ENCODE measurements at regions not wholly inside any gene's neighbourhood (a gene's known extent, or its start where the extent isn't known, plus 50 kb on each side); places are given as distances from the start of the nearest gene placed in this dataset.
"Not testable (repeated sequence)": the region's sequence is repeated elsewhere in the genome, so short reads cannot be mapped to it uniquely, and the experiment has no call there.

GRCh38 chr13:50226515-50227155, 211.4 kb downstream of the KCNRG start:
- POLR2A ChIA-PET, result no interaction called here
- H3K27me3 ChIP-seq (ENCODE audit: control insufficient read depth in 2 of 2, insufficient read depth in 2 of 2, low read length in 2 of 2), result no peaks in the 10 kb centered on the region

GRCh38 chr13:50227361-50227760, 212.1 kb downstream of the KCNRG start:
- H3K36me3 ChIP-seq (ENCODE audit: control insufficient read depth in 2 of 3, insufficient read depth in 3 of 3, low read length in 3 of 3), result no peaks in the 10 kb centered on the region
- intact Hi-C loops (cut with micrococcal nuclease), result no loop called here
- no peak overlapping the region for H3K4me3 Mint-ChIP-seq
- no peak overlapping the region for H3K27ac ChIP-seq (ENCODE audit: low read depth, low read length)
- ATAC-seq, result no peak
- DNase-seq, result no peak
- H3K9me3 Mint-ChIP-seq, result peaks cover 0 to 1% (median 0%) of the 10 kb centered on the region in 11 donors
- H3K36me3 Mint-ChIP-seq, result no peaks in the 10 kb centered on the region
- peaks cover 0 to 41% (median 7%) of the 10 kb centered on the region in 7 donors for H3K4me1 Mint-ChIP-seq
- H3K27me3 Mint-ChIP-seq, result peaks cover 0 to 62% (median 0%) of the 10 kb centered on the region in 5 donors
- ChIA-PET CTCF (no interaction called here), POLR2A (no interaction called here)
- H3K4me3 ChIP-seq (ENCODE audit: low read length), result no peak overlapping the region
- no peaks in the 10 kb centered on the region for H3K4me1 ChIP-seq (ENCODE audit: control insufficient read depth in 2 of 2, insufficient read depth in 2 of 2, low read length in 2 of 2)
- H3K9me3 ChIP-seq (ENCODE audit: control insufficient read depth in 2 of 3, low read length in 3 of 3), result no peaks in the 10 kb centered on the region
- H3K27ac Mint-ChIP-seq, result no peak overlapping the region
- no peaks in the 10 kb centered on the region for H3K27me3 ChIP-seq (ENCODE audit: control insufficient read depth in 2 of 2, insufficient read depth in 2 of 2, low read length in 2 of 2)

More at GRCh38 chr13:50226515-50227155, 211.4 kb downstream of the KCNRG start:
- intact Hi-C loops (cut with micrococcal nuclease), result no loop called here
- Mint-ChIP-seq H3K9me3 (no peaks in the 10 kb centered on the region), H3K4me1 (peaks cover 0 to 41% (median 9%) of the 10 kb centered on the region in 7 donors), H3K27me3 (peaks cover 0 to 63% (median 0%) of the 10 kb centered on the region in 5 donors), H3K4me3 (no peak overlapping the region), H3K36me3 (no peaks in the 10 kb centered on the region), H3K27ac (no peak overlapping the region)
- H3K4me1 ChIP-seq (ENCODE audit: control insufficient read depth in 2 of 2, insufficient read depth in 2 of 2, low read length in 2 of 2), result no peaks in the 10 kb centered on the region
- CTCF ChIA-PET, result no interaction called here
- ATAC-seq (no peak), DNase-seq (no peak)
- H3K27ac ChIP-seq (ENCODE audit: low read depth, low read length), result no peak overlapping the region
- H3K4me3 ChIP-seq (ENCODE audit: low read length), result no peak overlapping the region
- no peaks in the 10 kb centered on the region for H3K36me3 ChIP-seq (ENCODE audit: control insufficient read depth in 2 of 3, insufficient read depth in 3 of 3, low read length in 3 of 3)
- H3K9me3 ChIP-seq (ENCODE audit: control insufficient read depth in 2 of 3, low read length in 3 of 3), result no peaks in the 10 kb centered on the region

- Histone ChIP-seq H3K27me3 (ENCODE audit: control insufficient read depth in 2 of 2, insufficient read depth in 2 of 2, low read length in 2 of 2) (no peaks in the 10 kb centered on the region), H3K9me3 (ENCODE audit: control insufficient read depth in 2 of 3, low read length in 3 of 3) (no peaks in the 10 kb centered on the region), H3K36me3 (ENCODE audit: control insufficient read depth in 2 of 3, insufficient read depth in 3 of 3, low read length in 3 of 3) (no peaks in the 10 kb centered on the region), H3K4me3 (ENCODE audit: low read length) (no peak overlapping the region), H3K4me1 (ENCODE audit: control insufficient read depth in 2 of 2, insufficient read depth in 2 of 2, low read length in 2 of 2) (no peaks in the 10 kb centered on the region), H3K27ac (ENCODE audit: low read depth, low read length) (no peak overlapping the region)
- ATAC-seq, result no peak
- Mint-ChIP-seq H3K27me3 (peaks cover 0 to 63% (median 0%) of the 10 kb centered on the region in 5 donors), H3K27ac (no peak overlapping the region), H3K4me1 (peaks cover 0 to 41% (median 7%) of the 10 kb centered on the region in 7 donors), H3K4me3 (no peak overlapping the region), H3K36me3 (peaks cover 0 to 7% (median 0%) of the 10 kb centered on the region in 5 donors), H3K9me3 (peaks cover 0 to 11% (median 0%) of the 10 kb centered on the region in 11 donors)
- intact Hi-C loops (cut with micrococcal nuclease), result no loop called here
- ChIA-PET POLR2A (no interaction called here), CTCF (no interaction called here)
- no peak for DNase-seq
Measured at GRCh38 chr13:50228527-50228926, 213.3 kb downstream of the KCNRG start.

- CTCF ChIA-PET, result no interaction called here
- Mint-ChIP-seq H3K27me3 (peaks cover 0 to 61% (median 0%) of the 10 kb centered on the region in 5 donors), H3K4me3 (peak overlapping the region in 1 of 10 donors; percentile 4), H3K27ac (no peak overlapping the region), H3K36me3 (peaks cover 0 to 8% (median 0%) of the 10 kb centered on the region in 5 donors), H3K4me1 (peaks cover under 1 to 31% (median 7%) of the 10 kb centered on the region in 7 donors), H3K9me3 (peaks cover 0 to 11% (median 0%) of the 10 kb centered on the region in 11 donors)
- no peak overlapping the region for H3K27ac ChIP-seq (ENCODE audit: low read depth, low read length)
- no peaks in the 10 kb centered on the region for H3K27me3 ChIP-seq (ENCODE audit: control insufficient read depth in 2 of 2, insufficient read depth in 2 of 2, low read length in 2 of 2)
- no peak overlapping the region for H3K4me3 ChIP-seq (ENCODE audit: low read length)
- POLR2A ChIA-PET, result interaction anchor here (0.7 kb wide), 1 partner anchor 282 kb away, joined by 3 read pairs; no protein-coding TSS in a partner anchor
- H3K36me3 ChIP-seq (ENCODE audit: control insufficient read depth in 2 of 3, insufficient read depth in 3 of 3, low read length in 3 of 3), result no peaks in the 10 kb centered on the region
- no peaks in the 10 kb centered on the region for H3K4me1 ChIP-seq (ENCODE audit: control insufficient read depth in 2 of 2, insufficient read depth in 2 of 2, low read length in 2 of 2)
- peak; percentile 65 for ATAC-seq
- intact Hi-C loops (cut with micrococcal nuclease), result no loop called here
- H3K9me3 ChIP-seq (ENCODE audit: control insufficient read depth in 2 of 3, low read length in 3 of 3), result no peaks in the 10 kb centered on the region
- no peak for DNase-seq
Measured at GRCh38 chr13:50229960-50230661, 214.9 kb downstream of the KCNRG start.

GRCh38 chr13:50230662-50230978, 215.4 kb downstream of the KCNRG start:
- H3K4me3 Mint-ChIP-seq, result no peak overlapping the region
- DNase-seq, result no peak
- H3K9me3 ChIP-seq (ENCODE audit: control insufficient read depth in 2 of 3, low read length in 3 of 3), result no peaks in the 10 kb centered on the region
- H3K27ac ChIP-seq (ENCODE audit: low read depth, low read length), result no peak overlapping the region
- ChIA-PET CTCF (no interaction called here), POLR2A (no interaction called here)
- no peak overlapping the region for H3K27ac Mint-ChIP-seq
- no peaks in the 10 kb centered on the region for H3K27me3 ChIP-seq (ENCODE audit: control insufficient read depth in 2 of 2, insufficient read depth in 2 of 2, low read length in 2 of 2)
- ATAC-seq, result no peak
- peaks cover 0 to 11% (median 0%) of the 10 kb centered on the region in 11 donors for H3K9me3 Mint-ChIP-seq
- intact Hi-C loops (cut with micrococcal nuclease), result no loop called here
- no peaks in the 10 kb centered on the region for H3K36me3 ChIP-seq (ENCODE audit: control insufficient read depth in 2 of 3, insufficient read depth in 3 of 3, low read length in 3 of 3)
- no peaks in the 10 kb centered on the region for H3K4me1 ChIP-seq (ENCODE audit: control insufficient read depth in 2 of 2, insufficient read depth in 2 of 2, low read length in 2 of 2)
- no peak overlapping the region for H3K4me3 ChIP-seq (ENCODE audit: low read length)
- H3K27me3 Mint-ChIP-seq, result peaks cover 0 to 65% (median 0%) of the 10 kb centered on the region in 5 donors
- peaks cover 4 to 35% (median 10%) of the 10 kb centered on the region in 7 donors for H3K4me1 Mint-ChIP-seq
- H3K36me3 Mint-ChIP-seq, result peaks cover 0 to 11% (median 0%) of the 10 kb centered on the region in 5 donors

- H3K36me3 ChIP-seq (ENCODE audit: control insufficient read depth in 2 of 3, insufficient read depth in 3 of 3, low read length in 3 of 3); H3K4me1 ChIP-seq (ENCODE audit: control insufficient read depth in 2 of 2, insufficient read depth in 2 of 2, low read length in 2 of 2); H3K4me3 ChIP-seq (ENCODE audit: low read length); POLR2A ChIA-PET; intact Hi-C loops (cut with micrococcal nuclease); H3K27ac ChIP-seq (ENCODE audit: low read depth, low read length); H3K27me3 ChIP-seq (ENCODE audit: control insufficient read depth in 2 of 2, insufficient read depth in 2 of 2, low read length in 2 of 2); ATAC-seq; H3K27ac Mint-ChIP-seq; H3K9me3 ChIP-seq (ENCODE audit: control insufficient read depth in 2 of 3, low read length in 3 of 3); H3K4me3 Mint-ChIP-seq; DNase-seq: not testable (repeated sequence)
- H3K27me3 Mint-ChIP-seq, result peaks cover 0 to 68% (median 0%) of the 10 kb centered on the region in 5 donors
- CTCF ChIA-PET, result interaction anchor here (0.6 kb wide), 1 partner anchor 1028 kb away, joined by 3 read pairs; no protein-coding TSS in a partner anchor
- peaks cover 0 to 12% (median 0%) of the 10 kb centered on the region in 5 donors for H3K36me3 Mint-ChIP-seq
- peaks cover 6 to 48% (median 24%) of the 10 kb centered on the region in 7 donors for H3K4me1 Mint-ChIP-seq
- H3K9me3 Mint-ChIP-seq, result peaks cover 0 to 11% (median 0%) of the 10 kb centered on the region in 11 donors
Measured at GRCh38 chr13:50233574-50233973, 218.3 kb downstream of the KCNRG start.

All from naive thymus-derived CD4-positive, alpha-beta T cell (primary cell).